ENCODE measurements at regions not wholly inside any gene's neighbourhood (a gene's known extent, or its start where the extent isn't known, plus 50 kb on each side); places are given as distances from the start of the nearest gene placed in this dataset.

- H3K27me3 ChIP-seq (ENCODE audit: control insufficient read depth in 2 of 2, insufficient read depth in 2 of 2, low read length in 2 of 2): no peaks in the 10 kb centered on the region
- FAIRE-seq (no peak), DNase-seq (ENCODE audit: low read depth, low spot score) (no peak)
- intact Hi-C loops (cut with micrococcal nuclease): no loop called here
- H3K9me3 ChIP-seq (replicated peaks; ENCODE audit: control insufficient read depth, insufficient read depth, low read length): no peaks in the 10 kb centered on the region
- no peak overlapping the region for H3K9ac ChIP-seq (replicated peaks; ENCODE audit: extremely low read depth, insufficient read depth, low read length)
- ChIA-PET CTCF (interaction anchor here (0.9 to 2.0 kb wide), 4 partner anchors 8 to 195 kb away, joined by 3 to 17 read pairs (median 3); no protein-coding TSS in a partner anchor), POLR2A (no interaction called here)
- no peaks in the 10 kb centered on the region for H3K36me3 ChIP-seq (ENCODE audit: control insufficient read depth in 2 of 2, extremely low read depth in 1 of 2, insufficient read depth in 2 of 2, low read length in 2 of 2)
- dilution Hi-C loops (cut with MboI; ENCODE audit: extremely low pct_ligation_motif_present, low sequenced_read_pairs): no loop called here
- BruUV-seq (replicated peaks): no TSS peak
- no peak overlapping the region for H3K27ac ChIP-seq (ENCODE audit: insufficient read depth, low read depth, low read length)
- H3K4me1 ChIP-seq (ENCODE audit: control insufficient read depth, extremely low read depth, insufficient read depth, low read length): no peaks in the 10 kb centered on the region
- no peaks in the 10 kb centered on the region for H4K20me1 ChIP-seq (replicated peaks; ENCODE audit: control insufficient read depth, extremely low read depth, insufficient read depth, low read length)
- H3K4me2 ChIP-seq (ENCODE audit: insufficient read depth, low read length): no peak overlapping the region
- H3K9me1 ChIP-seq (replicated peaks; ENCODE audit: control insufficient read depth, extremely low read depth, insufficient read depth, low read length): no peaks in the 10 kb centered on the region
- H2AFZ ChIP-seq (ENCODE audit: low read depth, low read length): no peak overlapping the region
- no peaks in the 10 kb centered on the region for H3K79me2 ChIP-seq (ENCODE audit: control insufficient read depth, insufficient read depth, low read length)
- H3K4me3 ChIP-seq (replicated peaks in 1 of 3; ENCODE audit: insufficient read depth in 1 of 3, low read depth in 1 of 3, low read length in 3 of 3): no peak overlapping the region
- TF ChIP-seq MYC (IDR thresholded peaks at IDR 0.05; ENCODE audit: low read depth, low read length) (no peak), POLR2AphosphoS5 (IDR thresholded peaks at IDR 0.05; ENCODE audit: insufficient read depth, low read depth, low read length) (no peak), FOS (IDR thresholded peaks at IDR 0.05; ENCODE audit: borderline replicate concordance, insufficient read depth, low read length) (no peak), EZH2 (IDR thresholded peaks at IDR 0.05; ENCODE audit: borderline replicate concordance, low read depth, low read length, severe bottlenecking) (no peak), GATA2 (IDR thresholded peaks at IDR 0.05; ENCODE audit: insufficient read depth, insufficient read length, low read depth, low read length) (no peak), JUN (IDR thresholded peaks at IDR 0.05; ENCODE audit: borderline replicate concordance, insufficient read depth, insufficient read length, low read depth) (no peak), MAX (IDR thresholded peaks at IDR 0.05; ENCODE audit: insufficient read depth, insufficient read length) (no peak), POLR2A (IDR thresholded peaks at IDR 0.05; ENCODE audit: low read depth, low read length) (no peak)
- TF ChIP-seq, protein P1, sequence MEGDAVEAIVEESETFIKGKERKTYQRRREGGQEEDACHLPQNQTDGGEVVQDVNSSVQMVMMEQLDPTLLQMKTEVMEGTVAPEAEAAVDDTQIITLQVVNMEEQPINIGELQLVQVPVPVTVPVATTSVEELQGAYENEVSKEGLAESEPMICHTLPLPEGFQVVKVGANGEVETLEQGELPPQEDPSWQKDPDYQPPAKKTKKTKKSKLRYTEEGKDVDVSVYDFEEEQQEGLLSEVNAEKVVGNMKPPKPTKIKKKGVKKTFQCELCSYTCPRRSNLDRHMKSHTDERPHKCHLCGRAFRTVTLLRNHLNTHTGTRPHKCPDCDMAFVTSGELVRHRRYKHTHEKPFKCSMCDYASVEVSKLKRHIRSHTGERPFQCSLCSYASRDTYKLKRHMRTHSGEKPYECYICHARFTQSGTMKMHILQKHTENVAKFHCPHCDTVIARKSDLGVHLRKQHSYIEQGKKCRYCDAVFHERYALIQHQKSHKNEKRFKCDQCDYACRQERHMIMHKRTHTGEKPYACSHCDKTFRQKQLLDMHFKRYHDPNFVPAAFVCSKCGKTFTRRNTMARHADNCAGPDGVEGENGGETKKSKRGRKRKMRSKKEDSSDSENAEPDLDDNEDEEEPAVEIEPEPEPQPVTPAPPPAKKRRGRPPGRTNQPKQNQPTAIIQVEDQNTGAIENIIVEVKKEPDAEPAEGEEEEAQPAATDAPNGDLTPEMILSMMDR (IDR thresholded peaks at IDR 0.05; ENCODE audit: extremely low read depth in 1 of 2, insufficient read depth in 1 of 2, low read depth in 1 of 2, low read length in 2 of 2): no peak
These were observed 71.5 kb upstream of the ATF7IP2 start for GRCh38 chr16:10314317-10314716.
